HG02798 (cell line): ENCODE measurements at regions not wholly inside any gene's neighbourhood (a gene's known extent, or its start where the extent isn't known, plus 50 kb on each side); places are given as distances from the start of the nearest gene placed in this dataset.

Source experiments
- ATAC-seq: cut with Tn5 transposase; IDR thresholded peaks from one replicate; pipeline ENCODE4 v1.9.1; 2021; ENCODE audit warnings: mild to moderate bottlenecking; ENCODE audit not compliant: unreplicated experiment, poor library complexity

GRCh38 chr7:42468471-42468870 is 231.5 kb upstream of the GLI3 start:
- no peak for ATAC-seq

DNA sequence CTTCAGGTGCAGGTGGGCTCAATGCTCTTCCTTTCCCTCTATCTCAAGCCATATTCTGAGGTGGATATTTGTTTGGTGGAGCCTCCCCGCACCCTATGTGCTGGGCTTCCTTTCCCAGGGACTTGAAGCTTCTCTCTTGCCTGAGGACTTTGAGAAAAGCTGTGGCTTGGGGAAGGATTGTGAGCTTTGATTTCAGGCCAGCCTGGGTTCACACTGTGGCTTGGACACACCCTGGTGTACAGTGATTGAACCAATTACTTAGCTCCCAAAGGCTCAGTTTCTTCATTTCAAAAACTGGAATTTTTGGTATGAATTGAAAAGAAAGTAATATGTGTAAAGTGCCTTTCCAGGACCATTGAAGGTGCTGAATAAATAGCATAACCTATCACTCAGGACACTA is 224.5 kb upstream of the GLI3 start:
- ATAC-seq = no peak

GRCh38 chr7:42460933-42461332 is 223.9 kb upstream of the GLI3 start:
- no peak for ATAC-seq

- no peak for ATAC-seq
Observed at GRCh38 chr7:42460148-42460547, 223.1 kb upstream of the GLI3 start.

DNA sequence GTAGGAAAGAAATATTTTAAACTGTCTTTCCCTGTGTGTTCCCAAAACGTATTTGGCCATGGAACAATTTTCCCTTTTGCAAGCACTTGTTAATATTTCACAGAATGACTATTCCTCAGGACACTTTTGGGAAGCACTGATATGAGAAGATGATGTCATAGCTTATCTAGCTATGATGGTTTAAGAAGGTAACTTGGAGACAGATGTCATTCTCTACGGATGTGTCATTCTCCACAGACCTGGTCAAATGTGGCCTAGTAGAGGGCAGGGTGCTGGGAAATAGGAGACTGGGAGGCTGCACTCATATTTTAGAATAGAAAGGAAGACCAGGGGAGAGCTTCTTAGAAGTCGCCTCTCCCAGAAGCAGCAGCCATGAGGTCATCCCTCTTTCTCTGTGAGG is 220.7 kb upstream of the GLI3 start:
- ATAC-seq = no peak

DNA sequence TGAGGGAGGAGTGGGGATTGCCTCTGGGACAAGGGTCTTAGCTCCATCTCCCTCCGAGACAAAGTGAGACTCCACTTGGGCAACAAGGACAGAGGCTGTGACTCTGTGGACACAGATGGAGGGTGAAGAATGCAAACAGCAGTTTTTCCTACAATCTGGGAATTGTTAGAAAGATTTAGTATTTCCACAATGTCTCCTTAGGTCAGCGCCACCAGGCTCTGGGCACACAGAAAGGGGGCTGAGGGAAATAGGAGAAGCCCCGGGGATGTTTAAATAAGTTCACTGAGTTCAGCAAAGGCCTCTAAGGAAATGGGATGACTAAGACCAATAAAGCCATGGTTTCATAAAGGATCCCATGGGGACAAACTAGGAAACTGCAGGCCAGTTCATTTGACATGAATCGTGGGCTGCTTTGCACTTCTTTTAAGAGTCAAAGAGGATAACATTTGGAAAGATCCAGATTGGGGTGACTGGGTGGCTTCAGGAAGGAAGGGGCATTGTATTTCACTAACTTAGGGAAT is 219.8 kb upstream of the GLI3 start:
- ATAC-seq = no peak

- ATAC-seq = no peak
Observed at GRCh38 chr7:42456267-42456666, 219.3 kb upstream of the GLI3 start.

DNA sequence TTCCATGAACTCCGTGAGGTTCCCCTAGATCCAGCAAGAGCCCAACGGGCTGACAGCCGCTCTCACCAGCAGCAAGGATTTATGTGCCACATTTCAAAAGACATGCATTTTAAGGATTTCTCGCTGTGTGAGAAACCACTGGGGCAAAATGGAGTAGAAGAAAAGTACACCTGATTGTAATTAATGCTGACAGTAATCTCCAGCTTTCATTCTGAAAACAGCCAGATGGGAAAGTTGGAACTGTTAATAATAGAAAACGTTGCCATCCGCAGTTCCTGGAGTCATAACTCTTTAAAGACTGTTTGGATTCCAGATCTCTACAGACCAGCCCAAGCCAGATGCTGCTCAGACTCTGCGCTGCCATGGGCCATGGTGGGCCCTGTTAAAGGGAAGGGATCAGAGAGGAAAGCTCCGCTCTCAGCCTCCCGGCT is 216.9 kb upstream of the GLI3 start:
- no peak for ATAC-seq

GRCh38 chr7:42452356-42452755 is 215.3 kb upstream of the GLI3 start:
- ATAC-seq = no peak

- ATAC-seq = no peak
Observed at GRCh38 chr7:42449431-42449830, 212.4 kb upstream of the GLI3 start.

- no peak for ATAC-seq
Observed at GRCh38 chr7:42448901-42449300, 211.9 kb upstream of the GLI3 start.

GRCh38 chr7:42445691-42446090 is 208.7 kb upstream of the GLI3 start:
- ATAC-seq = no peak

GRCh38 chr7:42440951-42441350 is 203.9 kb upstream of the GLI3 start:
- no peak for ATAC-seq

DNA sequence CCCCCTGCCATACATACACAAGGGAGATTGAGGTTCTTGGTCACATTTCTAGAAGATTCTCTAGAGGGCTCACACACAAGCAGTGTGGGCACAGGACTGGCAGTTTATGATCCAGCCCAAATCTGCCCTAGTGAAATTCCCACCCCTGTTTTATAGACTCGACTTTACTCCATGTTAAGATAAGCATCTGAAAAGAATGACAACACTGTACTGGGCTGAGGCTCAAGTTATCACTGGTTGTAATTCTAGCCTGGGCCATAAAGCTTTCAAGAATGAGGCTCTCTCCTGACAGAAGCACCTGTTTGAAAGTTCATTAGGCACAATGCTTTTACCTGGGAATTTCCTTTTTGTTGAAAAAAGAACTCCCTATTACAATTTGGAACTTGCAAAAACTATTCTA is 195.6 kb upstream of the GLI3 start:
- no peak for ATAC-seq

- ATAC-seq = no peak
Observed at GRCh38 chr7:42431873-42432272, 194.9 kb upstream of the GLI3 start.

- ATAC-seq = no peak
Observed at GRCh38 chr7:42429339-42429738, 192.3 kb upstream of the GLI3 start.

- no peak for ATAC-seq
Observed at GRCh38 chr7:42426163-42426562, 189.2 kb upstream of the GLI3 start.

DNA sequence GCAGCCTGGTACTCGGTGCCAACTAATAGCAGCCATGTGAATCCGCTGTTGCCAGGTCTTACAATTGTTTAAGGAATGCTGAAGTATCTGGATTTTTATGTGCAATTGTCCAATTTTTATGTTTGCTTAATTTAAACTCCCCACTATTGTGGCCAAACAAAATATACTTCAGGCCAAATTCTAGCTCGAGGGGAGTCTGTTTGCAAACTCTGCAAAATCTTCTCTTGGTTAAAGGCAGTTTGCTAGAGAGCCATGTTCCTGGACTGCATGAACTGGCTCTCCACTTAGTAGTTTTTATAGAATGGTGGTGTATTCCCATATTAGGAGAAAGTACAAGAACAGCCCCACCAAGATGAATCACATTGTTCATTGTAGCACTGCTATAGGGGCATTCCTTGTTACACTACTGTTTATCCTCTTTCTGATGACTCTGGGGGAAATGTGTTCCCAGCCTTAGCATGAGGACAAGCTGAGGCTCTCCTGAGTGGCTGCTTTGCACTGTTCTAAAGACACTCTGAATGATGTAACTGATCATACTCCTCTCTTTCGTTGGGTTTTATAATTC is 178.0 kb upstream of the GLI3 start:
- no peak for ATAC-seq

- ATAC-seq = no peak
Observed at GRCh38 chr7:42414028-42414427, 177.0 kb upstream of the GLI3 start.

GRCh38 chr7:42409296-42409695 is 172.3 kb upstream of the GLI3 start:
- no peak for ATAC-seq

DNA sequence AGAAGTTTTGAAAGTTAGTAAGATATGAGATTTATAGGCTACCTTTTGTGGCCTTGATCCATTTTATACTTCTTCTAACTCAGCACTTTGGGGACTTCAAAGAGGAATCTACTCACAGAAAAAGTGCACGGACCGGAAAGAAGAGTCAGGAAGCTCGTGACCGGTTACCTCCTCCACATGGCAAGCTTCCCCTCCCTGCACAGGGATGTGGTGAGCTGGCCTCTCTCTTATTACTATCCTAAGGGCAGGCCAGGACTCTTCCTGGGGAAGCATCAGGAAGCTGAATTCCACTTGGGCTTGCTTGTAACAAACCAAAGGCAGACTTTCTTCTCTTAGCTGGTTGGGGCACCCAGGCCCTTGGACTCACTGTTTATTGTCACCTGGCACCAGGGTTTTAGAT is 170.8 kb upstream of the GLI3 start:
- no peak for ATAC-seq

DNA sequence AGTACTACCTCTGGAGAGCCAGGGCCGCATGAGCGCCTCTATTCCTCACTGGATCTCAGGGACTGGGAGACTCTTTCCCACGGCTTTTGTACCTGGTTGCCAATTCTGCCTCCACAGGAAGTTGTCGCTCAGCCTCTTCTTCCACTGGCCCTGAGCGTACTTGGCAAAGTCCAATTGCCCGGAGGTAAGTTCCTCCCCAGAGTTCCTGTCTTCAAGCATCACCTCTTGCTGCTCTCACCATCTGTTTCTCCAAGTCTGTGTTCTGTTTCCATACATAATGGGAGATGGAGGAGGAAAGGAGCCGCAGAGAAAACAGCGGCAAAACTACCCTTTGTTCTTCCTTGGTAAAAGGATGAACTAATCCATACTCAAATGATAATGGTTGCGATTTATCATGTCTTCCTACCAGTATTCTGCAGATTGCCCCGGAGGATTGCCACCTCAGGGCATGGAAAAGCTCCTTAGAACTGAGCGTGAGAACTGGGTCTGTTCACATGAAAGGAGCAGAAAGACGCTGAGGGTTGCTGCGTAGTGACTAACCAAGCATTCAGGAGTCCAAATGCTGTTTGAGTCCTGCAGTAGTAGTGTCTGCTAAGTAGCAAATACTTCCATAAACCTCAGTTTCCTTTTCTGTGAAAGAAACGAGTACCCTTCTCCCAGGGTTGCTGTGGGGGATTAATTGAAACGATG is 170.2 kb upstream of the GLI3 start:
- no peak for ATAC-seq
